ENCODE measurements at regions not wholly inside any gene's neighbourhood (a gene's known extent, or its start where the extent isn't known, plus 50 kb on each side); places are given as distances from the start of the nearest gene placed in this dataset.

DNA sequence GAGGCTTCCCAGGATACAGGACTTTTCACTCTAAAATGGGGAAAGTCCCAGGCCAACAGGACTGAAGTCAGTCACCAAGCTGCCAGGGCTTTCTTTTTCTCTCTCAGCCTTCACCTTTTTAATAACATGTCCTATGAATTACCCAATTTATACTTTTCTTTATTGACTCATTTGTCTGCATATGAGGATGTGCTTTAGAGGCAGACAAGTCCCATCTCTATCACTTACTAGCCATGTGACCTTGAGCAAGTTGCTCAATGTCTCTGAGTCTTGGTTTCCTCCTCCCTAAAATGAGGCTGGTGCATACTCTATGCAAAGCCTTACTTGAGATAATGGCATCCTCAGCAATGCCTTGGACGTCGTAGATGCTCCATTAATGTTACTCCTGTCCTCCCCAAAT lies 98.1 kb upstream of the TMPO start:
- DNase-seq, result no peak

DNA sequence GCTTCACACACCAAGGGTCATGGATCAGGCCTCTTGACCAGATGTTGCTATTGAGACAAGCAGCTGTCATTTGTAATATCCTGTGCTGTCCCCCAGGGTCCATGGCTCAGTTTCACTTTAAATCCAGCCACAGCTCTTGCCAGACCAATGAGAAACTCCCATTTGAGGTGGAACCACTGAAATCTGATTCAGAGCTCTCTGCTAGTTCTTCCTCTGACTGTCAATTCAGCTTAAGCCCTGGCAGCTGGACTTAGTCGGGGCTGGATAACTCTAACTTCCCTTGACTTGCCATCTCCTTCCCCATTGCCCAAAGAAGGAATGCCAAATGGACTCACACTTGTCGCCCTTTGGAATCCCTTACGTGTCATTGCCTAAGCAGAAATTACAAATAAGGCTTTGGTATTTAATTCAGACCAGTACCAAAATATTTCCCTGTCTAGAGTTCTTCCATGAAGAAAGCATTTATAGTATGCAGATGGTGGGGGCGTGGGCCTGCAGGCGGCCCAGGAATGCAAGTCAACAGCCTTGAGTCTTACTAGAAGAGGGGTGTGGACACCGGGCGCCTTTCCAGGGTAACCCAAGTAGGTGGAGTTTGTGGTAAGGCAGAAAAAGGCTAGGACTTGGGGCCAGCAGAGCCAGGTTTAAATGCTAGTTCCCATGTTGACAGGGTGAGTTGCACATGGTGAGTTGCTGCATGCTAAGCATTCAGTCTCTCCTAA lies 96.9 kb upstream of the TMPO start:
- DNase-seq, result no peak

DNA sequence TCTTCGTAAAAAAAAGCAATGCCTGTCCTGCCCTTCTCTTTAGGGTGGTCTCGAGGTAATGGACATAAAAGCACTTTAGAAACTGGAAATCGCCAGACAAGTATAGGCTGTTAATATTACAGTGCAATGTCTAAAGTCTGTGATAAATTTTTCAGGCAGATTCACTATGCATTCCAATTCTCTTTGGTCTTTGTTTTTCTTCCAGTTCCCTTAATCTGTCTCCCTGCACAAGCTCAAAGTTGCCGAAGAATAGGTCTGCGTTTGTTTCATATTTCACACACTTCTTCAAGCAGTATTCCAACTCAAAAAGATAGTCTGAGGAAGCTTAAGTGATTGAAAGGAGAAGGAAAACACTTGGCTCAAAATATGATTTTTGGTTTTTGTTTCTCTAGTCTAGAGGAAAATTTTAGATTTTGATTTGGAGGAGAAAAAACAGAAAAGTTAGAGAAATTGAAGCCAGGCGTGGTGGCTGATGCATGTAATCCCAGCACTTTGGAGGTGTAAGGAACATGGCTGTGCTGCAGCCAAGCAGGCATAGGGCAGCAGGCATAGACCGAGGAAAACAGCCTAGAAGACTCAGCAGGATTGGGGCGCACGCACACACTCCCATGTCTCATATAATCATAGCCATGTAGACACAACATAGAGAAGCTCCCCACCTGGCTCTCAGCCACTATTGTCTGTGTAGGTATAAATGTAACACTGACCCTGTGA lies 96.2 kb upstream of the TMPO start:
- no peak for DNase-seq

DNA sequence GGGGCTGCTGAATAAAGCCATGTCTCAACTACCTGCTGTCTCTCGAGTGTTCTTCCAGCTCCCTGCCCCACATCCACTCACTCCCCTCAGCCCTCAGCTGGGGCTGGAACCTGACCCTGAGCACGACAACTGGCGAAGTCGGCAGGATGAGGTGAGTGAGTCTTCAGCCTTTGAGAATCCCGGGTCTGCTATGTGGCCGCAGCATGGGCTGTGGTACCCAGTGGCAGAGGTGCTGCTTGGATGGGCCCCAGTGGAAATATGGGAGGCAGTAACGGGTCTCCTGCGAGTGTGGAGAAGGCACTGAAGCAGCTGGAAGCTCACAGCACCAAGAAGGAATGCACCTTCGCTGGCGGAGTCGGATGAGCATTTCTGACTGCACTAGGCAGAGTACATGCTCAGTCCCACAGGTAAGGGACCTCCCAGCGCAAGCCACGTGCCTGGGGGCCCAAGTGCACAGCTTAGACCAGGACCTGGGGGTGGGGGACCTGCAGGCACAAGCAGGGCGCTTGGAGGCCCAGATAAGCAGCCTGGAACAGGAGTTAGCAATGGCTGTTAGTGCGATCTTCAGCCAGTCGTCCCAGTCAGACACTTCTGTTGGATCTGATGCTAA lies 95.5 kb upstream of the TMPO start:
- no peak for DNase-seq

GRCh38 chr12:98420461-98420860 lies 94.9 kb upstream of the TMPO start:
- DNase-seq, result no peak

DNA sequence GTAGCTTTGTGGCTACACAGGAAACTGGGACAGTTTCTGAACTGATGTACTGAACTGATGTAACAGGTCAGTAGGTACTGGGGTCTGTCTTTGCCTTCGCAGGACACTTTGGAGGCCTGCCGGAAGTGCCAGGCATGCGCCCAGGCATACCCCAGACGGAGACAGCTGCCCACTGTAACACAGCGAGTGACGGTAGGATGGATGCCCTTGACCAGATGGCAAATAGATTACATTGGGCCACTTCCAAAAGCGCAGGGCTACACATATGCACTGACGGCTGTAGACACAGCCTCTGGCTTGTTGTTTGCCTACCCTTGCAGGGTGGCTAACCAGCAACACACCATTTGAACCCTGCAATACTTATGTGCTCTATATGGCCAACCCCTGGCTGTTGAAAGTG lies 94.1 kb upstream of the TMPO start:
- no peak for DNase-seq

DNA sequence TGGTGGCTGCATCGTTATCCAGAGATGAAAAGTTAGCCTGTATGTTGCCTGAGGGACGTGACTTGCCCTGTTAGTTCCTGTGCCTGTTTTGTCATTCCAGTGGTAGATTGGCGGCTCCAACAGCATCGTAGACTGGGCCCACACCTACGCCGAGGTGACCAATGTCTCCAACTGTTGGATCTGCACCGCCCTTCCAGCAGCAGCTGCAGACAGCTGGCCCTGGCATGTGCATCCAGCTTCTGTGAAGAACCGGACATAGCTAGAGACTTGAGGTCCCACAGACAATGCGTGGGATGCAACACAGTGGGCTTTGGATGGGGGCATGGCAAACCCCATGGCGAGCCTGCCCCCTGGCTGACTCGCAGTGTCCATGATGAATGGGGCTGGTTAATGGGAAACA lies 93.0 kb upstream of the TMPO start:
- no peak for DNase-seq

- DNase-seq, result no peak
Measured at GRCh38 chr12:98422812-98423211, 92.6 kb upstream of the TMPO start.

GRCh38 chr12:98423963-98424362 lies 91.4 kb upstream of the TMPO start:
- no peak for DNase-seq

GRCh38 chr12:98424726-98425401 lies 90.5 kb upstream of the TMPO start:
- DNase-seq, result no peak

DNA sequence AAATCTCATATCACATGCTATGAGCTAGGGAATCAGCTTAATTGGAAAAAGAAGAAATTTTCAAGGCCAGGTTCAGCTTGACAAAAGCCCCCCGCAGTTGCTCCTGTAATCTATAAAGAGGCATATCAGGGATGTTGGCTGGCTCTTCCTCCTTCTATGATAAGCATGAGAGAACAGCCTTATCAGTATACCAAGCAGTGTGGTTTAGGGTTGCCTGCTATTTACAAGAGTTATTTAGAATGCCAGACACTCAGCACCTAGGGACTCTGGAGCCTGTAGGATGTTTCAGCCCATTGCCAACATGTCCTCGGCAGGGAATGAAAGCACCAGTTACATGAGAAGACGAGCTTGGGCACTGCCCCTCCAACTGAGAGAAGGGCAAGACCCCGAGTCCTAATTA lies 89.5 kb upstream of the TMPO start:
- no peak for DNase-seq

DNA sequence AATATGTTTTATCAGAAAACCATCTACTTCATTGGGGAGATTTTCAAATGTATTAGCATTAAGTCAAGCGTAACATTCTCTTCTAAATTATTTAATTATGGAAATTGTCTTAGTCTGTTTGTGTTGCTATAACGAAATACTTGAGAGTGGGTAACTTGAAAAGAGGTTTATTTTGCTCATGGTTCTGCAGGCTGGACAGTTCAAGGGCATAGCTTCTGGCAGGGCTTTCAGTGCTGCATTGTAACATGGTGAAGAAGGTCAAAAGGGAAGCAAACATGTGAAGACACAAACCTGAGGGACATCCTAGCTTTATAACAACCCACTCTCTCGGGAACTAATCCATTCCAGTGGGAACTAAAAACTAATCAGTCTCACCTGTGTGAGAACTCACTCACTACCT lies 84.3 kb upstream of the TMPO start:
- DNase-seq, result no peak

DNA sequence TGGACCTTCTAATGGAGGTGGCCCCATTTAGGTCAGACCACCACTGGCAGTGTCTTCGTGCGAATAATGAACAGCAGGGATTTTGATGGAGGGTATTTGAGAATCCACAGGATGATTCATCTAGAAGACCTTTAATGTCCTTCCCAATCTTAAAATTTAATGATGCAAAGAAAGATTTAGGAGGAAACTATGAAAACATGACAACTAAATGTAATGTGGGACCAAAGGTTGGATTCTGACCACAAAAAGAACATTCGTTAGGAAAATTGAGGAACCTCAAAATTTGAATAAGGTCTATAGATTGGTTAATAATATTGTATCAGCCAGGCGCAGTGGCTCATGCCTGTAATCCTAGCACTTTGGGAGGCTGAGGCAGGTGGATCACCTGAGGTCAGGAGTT lies 78.2 kb upstream of the TMPO start:
- DNase-seq, result no peak

- DNase-seq, result no peak
Measured at GRCh38 chr12:98437806-98438595, 77.4 kb upstream of the TMPO start.

- no peak for DNase-seq
Measured at GRCh38 chr12:98438656-98439230, 76.6 kb upstream of the TMPO start.

- no peak for DNase-seq
Measured at GRCh38 chr12:98439471-98439951, 75.9 kb upstream of the TMPO start.

- DNase-seq, result no peak
Measured at GRCh38 chr12:98439981-98440581, 75.3 kb upstream of the TMPO start.

- no peak for DNase-seq
Measured at GRCh38 chr12:98446060-98446459, 69.3 kb upstream of the TMPO start.

GRCh38 chr12:98446682-98447081 lies 68.7 kb upstream of the TMPO start:
- DNase-seq, result no peak

DNA sequence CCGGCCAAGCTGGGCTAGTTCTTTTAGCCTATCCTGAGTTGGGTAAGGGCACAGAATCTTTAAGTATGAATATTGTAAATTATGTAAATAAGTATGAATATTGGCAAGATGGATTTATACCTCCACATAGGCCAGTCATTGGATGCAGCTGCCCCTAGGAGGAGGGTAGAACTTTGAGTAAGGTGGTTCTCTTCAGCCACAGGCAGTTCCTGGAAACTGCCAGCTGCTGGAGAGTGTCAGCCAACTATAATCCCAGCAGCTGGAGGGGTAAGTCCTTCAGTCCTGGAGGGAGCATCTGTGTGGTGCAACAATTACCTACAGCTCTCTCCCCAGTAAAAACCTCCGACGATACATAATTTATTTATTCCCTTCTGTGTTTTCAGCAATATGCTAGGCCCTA lies 65.8 kb upstream of the TMPO start:
- DNase-seq, result no peak

GRCh38 chr12:98453070-98453469 lies 62.3 kb upstream of the TMPO start:
- no peak for DNase-seq

DNA sequence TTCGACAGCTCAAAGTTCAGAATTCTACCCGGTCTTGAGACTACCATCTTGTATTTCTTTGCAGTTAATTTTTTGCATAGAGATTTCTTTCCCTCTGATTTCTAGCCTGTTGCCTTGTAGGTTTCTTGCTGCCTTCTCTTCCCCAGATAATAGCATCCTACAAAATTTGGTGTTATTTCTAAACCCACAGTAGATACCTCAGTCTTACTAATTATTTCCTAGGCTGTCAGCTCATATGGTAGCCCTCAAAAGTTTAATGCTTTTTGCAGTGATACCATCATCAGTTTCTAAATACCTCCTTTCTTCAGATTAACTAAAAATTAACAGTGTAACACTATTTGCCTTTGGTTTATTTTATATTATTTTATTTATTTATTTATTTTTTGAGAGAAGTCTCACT lies 61.9 kb upstream of the TMPO start:
- no peak for DNase-seq

Measured in activated CD4-positive, CD25-positive, alpha-beta regulatory T cell treated with anti-CD3 and anti-CD28 coated beads, Interleukin-2, amount 50 U/mL, for 72 hours (primary cell).